GM23338 (cell line): ENCODE measurements at regions not wholly inside any gene's neighbourhood (a gene's known extent, or its start where the extent isn't known, plus 50 kb on each side); places are given as distances from the start of the nearest gene placed in this dataset.

Experiments used
- ATAC-seq: fragments of 200-7000 bp; cut with Tn5 transposase; 3 replicates; pipeline ENCODE4 v1.9.1; 2020
- DNase-seq: peaks from one replicate; pipeline ENCODE4 v3.0.0-alpha.2; 2015; ENCODE audit warnings: low spot score
- H2AFZ ChIP-seq: fragments of 200-600 bp; sonication (generic); 2 replicates; pipeline ENCODE4 v1.8.0; 2016; ENCODE audit warnings: antibody characterized with exemption, mild to moderate bottlenecking, moderate library complexity
- H3F3A ChIP-seq: fragments of 200-600 bp; sonication (generic); replicated peaks from 2 replicates; pipeline ENCODE4 v1.8.0; 2017; ENCODE audit warnings: antibody characterized with exemption, mixed run types, low read depth
- H3K27ac ChIP-seq: fragments of 200-600 bp; sonication (generic); 2 replicates; pipeline ENCODE4 v1.6.1; 2016; ENCODE audit warnings: low read depth
- H3K27me3 ChIP-seq: fragments of 200-600 bp; sonication (generic); 2 replicates; pipeline ENCODE4 v1.8.0; 2016; ENCODE audit warnings: mild to moderate bottlenecking, mixed run types, moderate library complexity; ENCODE audit not compliant: insufficient read depth
- H3K36me3 ChIP-seq: fragments of 200-600 bp; sonication (generic); 2 replicates; pipeline ENCODE4 v1.8.0; 2016; ENCODE audit warnings: mild to moderate bottlenecking; ENCODE audit not compliant: insufficient read depth
- H3K4me1 ChIP-seq: fragments of 200-600 bp; sonication (generic); 2 replicates; pipeline ENCODE4 v1.8.0; 2016; ENCODE audit warnings: mild to moderate bottlenecking, moderate library complexity; ENCODE audit not compliant: insufficient read depth
- H3K4me2 ChIP-seq: fragments of 200-600 bp; sonication (generic); 2 replicates; pipeline ENCODE4 v1.7.1; 2017; ENCODE audit warnings: mixed run types
- H3K4me3 ChIP-seq: fragments of 200-600 bp; sonication (generic); 2 replicates; pipeline ENCODE4 v1.6.1; 2016; ENCODE audit warnings: mixed run types
- H3K79me2 ChIP-seq: fragments of 200-600 bp; sonication (generic); replicated peaks from 2 replicates; pipeline ENCODE4 v1.8.0; 2017; ENCODE audit warnings: mild to moderate bottlenecking; ENCODE audit not compliant: insufficient read depth
- H3K9me2 ChIP-seq: fragments of 200-600 bp; sonication (generic); 2 replicates; pipeline ENCODE4 v1.8.0; 2017; ENCODE audit not compliant: insufficient read depth
- H4K20me1 ChIP-seq: fragments of 200-600 bp; sonication (generic); replicated peaks from 2 replicates; pipeline ENCODE4 v1.8.0; 2017; ENCODE audit warnings: mild to moderate bottlenecking; ENCODE audit not compliant: insufficient read depth
- H3K27ac Mint-ChIP-seq: 2 replicates; pipeline ENCODE4 v1.8.0; 2020; ENCODE audit warnings: inconsistent platforms, mild to moderate bottlenecking, moderate library complexity, mixed read lengths
- H3K27me3 Mint-ChIP-seq: 3 replicates; pipeline ENCODE4 v1.8.0; 2022; ENCODE audit warnings: low read depth, mild to moderate bottlenecking, moderate library complexity, mixed read lengths, inconsistent platforms; ENCODE audit not compliant: insufficient read depth, poor library complexity
- H3K36me3 Mint-ChIP-seq: 3 replicates; pipeline ENCODE4 v1.8.0; 2021; ENCODE audit warnings: low read depth, mild to moderate bottlenecking, inconsistent platforms, moderate library complexity, mixed read lengths
- H3K4me1 Mint-ChIP-seq: 3 replicates; pipeline ENCODE4 v1.8.0; 2020; ENCODE audit warnings: mild to moderate bottlenecking, inconsistent platforms, mixed read lengths
- H3K4me3 Mint-ChIP-seq: 3 replicates; pipeline ENCODE4 v1.8.0; 2021; ENCODE audit warnings: moderate library complexity, mild to moderate bottlenecking, inconsistent platforms, mixed read lengths
- H3K9me3 Mint-ChIP-seq: 3 replicates; pipeline ENCODE4 v1.8.0; 2020; ENCODE audit warnings: moderate library complexity, mild to moderate bottlenecking, inconsistent platforms, mixed read lengths
- CREB1 ChIP-seq: fragments of 250-450 bp; sonication (Bioruptor Pico); IDR thresholded peaks from 2 replicates; pipeline ENCODE4 v1.5.0; 2020; ENCODE audit warnings: low read depth, mild to moderate bottlenecking, moderate library complexity
- EZH2 ChIP-seq: fragments of 200-600 bp; sonication (generic); IDR thresholded peaks from one replicate; pipeline ENCODE4 v1.8.0; 2017; ENCODE audit warnings: antibody characterized with exemption, mild to moderate bottlenecking, low read depth; ENCODE audit not compliant: unreplicated experiment
- JUNB ChIP-seq: IDR thresholded peaks from one replicate; pipeline ENCODE4 v1.6.1; 2016; ENCODE audit warnings: antibody characterized with exemption; ENCODE audit not compliant: unreplicated experiment
- NANOG ChIP-seq: IDR thresholded peaks from 2 replicates; pipeline ENCODE4 v1.6.1; 2016; ENCODE audit warnings: antibody characterized with exemption, borderline replicate concordance
- TF ChIP-seq, protein P1 (sequence below): fragments of 250-450 bp; sonication (Bioruptor Pico); IDR thresholded peaks from 2 replicates; pipeline ENCODE4 v1.5.0; 2020; ENCODE audit warnings: mild to moderate bottlenecking, moderate library complexity
- TF ChIP-seq, protein P2 (sequence below): IDR thresholded peaks from one replicate; pipeline ENCODE4 v1.6.1; 2018; ENCODE audit warnings: antibody characterized with exemption; ENCODE audit not compliant: unreplicated experiment
- TF ChIP-seq, protein P3 (sequence below): IDR thresholded peaks from 2 replicates; pipeline ENCODE4 v1.6.1; 2016; ENCODE audit warnings: antibody characterized with exemption

DNA sequence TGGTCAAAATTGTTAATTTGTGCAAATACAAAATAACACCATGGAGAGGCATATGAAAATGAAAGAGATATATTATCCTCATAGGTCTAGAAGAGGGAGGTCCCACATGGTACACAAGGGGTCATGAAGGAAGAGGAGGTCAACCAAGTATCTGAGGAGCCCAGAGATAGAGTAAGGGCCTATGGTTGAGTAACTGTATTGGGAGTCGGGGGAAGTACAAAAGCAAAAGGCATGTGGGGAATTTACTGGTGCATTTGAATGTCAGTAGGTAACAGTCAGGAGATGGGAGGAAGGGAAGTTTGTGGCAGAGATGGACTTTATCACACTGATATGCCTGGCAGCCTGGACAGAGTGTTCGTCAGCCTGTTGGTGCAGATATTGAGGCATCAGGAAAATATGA is 1113.7 kb downstream of the OTOL1 start:
- H3F3A ChIP-seq: no peaks in the 10 kb centered on the region; the same call in 1 of the 2 replicates
- TF ChIP-seq, protein P1, sequence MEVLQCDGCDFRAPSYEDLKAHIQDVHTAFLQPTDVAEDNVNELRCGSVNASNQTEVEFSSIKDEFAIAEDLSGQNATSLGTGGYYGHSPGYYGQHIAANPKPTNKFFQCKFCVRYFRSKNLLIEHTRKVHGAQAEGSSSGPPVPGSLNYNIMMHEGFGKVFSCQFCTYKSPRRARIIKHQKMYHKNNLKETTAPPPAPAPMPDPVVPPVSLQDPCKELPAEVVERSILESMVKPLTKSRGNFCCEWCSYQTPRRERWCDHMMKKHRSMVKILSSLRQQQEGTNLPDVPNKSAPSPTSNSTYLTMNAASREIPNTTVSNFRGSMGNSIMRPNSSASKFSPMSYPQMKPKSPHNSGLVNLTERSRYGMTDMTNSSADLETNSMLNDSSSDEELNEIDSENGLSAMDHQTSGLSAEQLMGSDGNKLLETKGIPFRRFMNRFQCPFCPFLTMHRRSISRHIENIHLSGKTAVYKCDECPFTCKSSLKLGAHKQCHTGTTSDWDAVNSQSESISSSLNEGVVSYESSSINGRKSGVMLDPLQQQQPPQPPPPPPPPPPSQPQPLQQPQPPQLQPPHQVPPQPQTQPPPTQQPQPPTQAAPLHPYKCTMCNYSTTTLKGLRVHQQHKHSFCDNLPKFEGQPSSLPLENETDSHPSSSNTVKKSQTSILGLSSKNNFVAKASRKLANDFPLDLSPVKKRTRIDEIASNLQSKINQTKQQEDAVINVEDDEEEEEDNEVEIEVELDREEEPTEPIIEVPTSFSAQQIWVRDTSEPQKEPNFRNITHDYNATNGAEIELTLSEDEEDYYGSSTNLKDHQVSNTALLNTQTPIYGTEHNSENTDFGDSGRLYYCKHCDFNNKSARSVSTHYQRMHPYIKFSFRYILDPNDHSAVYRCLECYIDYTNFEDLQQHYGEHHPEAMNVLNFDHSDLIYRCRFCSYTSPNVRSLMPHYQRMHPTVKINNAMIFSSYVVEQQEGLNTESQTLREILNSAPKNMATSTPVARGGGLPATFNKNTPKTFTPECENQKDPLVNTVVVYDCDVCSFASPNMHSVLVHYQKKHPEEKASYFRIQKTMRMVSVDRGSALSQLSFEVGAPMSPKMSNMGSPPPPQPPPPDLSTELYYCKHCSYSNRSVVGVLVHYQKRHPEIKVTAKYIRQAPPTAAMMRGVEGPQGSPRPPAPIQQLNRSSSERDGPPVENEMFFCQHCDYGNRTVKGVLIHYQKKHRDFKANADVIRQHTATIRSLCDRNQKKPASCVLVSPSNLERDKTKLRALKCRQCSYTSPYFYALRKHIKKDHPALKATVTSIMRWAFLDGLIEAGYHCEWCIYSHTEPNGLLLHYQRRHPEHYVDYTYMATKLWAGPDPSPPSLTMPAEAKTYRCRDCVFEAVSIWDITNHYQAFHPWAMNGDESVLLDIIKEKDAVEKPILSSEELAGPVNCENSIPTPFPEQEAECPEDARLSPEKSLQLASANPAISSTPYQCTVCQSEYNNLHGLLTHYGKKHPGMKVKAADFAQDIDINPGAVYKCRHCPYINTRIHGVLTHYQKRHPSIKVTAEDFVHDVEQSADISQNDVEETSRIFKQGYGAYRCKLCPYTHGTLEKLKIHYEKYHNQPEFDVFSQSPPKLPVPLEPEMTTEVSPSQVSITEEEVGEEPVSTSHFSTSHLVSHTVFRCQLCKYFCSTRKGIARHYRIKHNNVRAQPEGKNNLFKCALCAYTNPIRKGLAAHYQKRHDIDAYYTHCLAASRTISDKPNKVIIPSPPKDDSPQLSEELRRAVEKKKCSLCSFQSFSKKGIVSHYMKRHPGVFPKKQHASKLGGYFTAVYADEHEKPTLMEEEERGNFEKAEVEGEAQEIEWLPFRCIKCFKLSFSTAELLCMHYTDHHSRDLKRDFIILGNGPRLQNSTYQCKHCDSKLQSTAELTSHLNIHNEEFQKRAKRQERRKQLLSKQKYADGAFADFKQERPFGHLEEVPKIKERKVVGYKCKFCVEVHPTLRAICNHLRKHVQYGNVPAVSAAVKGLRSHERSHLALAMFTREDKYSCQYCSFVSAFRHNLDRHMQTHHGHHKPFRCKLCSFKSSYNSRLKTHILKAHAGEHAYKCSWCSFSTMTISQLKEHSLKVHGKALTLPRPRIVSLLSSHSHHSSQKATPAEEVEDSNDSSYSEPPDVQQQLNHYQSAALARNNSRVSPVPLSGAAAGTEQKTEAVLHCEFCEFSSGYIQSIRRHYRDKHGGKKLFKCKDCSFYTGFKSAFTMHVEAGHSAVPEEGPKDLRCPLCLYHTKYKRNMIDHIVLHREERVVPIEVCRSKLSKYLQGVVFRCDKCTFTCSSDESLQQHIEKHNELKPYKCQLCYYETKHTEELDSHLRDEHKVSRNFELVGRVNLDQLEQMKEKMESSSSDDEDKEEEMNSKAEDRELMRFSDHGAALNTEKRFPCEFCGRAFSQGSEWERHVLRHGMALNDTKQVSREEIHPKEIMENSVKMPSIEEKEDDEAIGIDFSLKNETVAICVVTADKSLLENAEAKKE (CRISPR knock-in tag): peak; percentile 100
- no peak for TF ChIP-seq JUNB
- no peak for TF ChIP-seq EZH2
- 0 out of 2 replicates have a peak, but pooled peaks have one; percentile 7 for TF ChIP-seq CREB1
- TF ChIP-seq, protein P2, sequence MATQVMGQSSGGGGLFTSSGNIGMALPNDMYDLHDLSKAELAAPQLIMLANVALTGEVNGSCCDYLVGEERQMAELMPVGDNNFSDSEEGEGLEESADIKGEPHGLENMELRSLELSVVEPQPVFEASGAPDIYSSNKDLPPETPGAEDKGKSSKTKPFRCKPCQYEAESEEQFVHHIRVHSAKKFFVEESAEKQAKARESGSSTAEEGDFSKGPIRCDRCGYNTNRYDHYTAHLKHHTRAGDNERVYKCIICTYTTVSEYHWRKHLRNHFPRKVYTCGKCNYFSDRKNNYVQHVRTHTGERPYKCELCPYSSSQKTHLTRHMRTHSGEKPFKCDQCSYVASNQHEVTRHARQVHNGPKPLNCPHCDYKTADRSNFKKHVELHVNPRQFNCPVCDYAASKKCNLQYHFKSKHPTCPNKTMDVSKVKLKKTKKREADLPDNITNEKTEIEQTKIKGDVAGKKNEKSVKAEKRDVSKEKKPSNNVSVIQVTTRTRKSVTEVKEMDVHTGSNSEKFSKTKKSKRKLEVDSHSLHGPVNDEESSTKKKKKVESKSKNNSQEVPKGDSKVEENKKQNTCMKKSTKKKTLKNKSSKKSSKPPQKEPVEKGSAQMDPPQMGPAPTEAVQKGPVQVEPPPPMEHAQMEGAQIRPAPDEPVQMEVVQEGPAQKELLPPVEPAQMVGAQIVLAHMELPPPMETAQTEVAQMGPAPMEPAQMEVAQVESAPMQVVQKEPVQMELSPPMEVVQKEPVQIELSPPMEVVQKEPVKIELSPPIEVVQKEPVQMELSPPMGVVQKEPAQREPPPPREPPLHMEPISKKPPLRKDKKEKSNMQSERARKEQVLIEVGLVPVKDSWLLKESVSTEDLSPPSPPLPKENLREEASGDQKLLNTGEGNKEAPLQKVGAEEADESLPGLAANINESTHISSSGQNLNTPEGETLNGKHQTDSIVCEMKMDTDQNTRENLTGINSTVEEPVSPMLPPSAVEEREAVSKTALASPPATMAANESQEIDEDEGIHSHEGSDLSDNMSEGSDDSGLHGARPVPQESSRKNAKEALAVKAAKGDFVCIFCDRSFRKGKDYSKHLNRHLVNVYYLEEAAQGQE: no peak
- TF ChIP-seq, protein P3, sequence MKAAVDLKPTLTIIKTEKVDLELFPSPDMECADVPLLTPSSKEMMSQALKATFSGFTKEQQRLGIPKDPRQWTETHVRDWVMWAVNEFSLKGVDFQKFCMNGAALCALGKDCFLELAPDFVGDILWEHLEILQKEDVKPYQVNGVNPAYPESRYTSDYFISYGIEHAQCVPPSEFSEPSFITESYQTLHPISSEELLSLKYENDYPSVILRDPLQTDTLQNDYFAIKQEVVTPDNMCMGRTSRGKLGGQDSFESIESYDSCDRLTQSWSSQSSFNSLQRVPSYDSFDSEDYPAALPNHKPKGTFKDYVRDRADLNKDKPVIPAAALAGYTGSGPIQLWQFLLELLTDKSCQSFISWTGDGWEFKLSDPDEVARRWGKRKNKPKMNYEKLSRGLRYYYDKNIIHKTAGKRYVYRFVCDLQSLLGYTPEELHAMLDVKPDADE: no peak
- TF ChIP-seq NANOG: 0 out of 2 replicates have a peak, but pooled peaks have one; percentile 17

More for the DNA sequence above, 1113.7 kb downstream of the OTOL1 start:
- DNase-seq (peak; percentile 76), ATAC-seq (peak; percentile 96)
- Histone ChIP-seq H3K4me1 (peaks cover 30% of the 10 kb centered on the region; the same call in 1 of the 2 replicates), H2AFZ (no peak overlapping the region), H3K27ac (peak overlapping the region; percentile 5), H3K36me3 (no peaks in the 10 kb centered on the region), H3K4me3 (no peak overlapping the region), H3K4me2 (peak overlapping the region; percentile 49), H3K9me2 (peaks cover under 1% of the 10 kb centered on the region), H3K27me3 (no peaks in the 10 kb centered on the region), H4K20me1 (no peaks in the 10 kb centered on the region), H3K79me2 (no peaks in the 10 kb centered on the region)
- Mint-ChIP-seq H3K4me1 (peaks cover 20% of the 10 kb centered on the region), H3K27me3 (peaks cover 3% of the 10 kb centered on the region), H3K36me3 (peaks cover 41% of the 10 kb centered on the region), H3K9me3 (peaks cover 11% of the 10 kb centered on the region), H3K4me3 (no peak overlapping the region), H3K27ac (peak overlapping the region; percentile 19; the same call in 1 of the 2 replicates)
